ENCODE measurements at regions not wholly inside any gene's neighbourhood (a gene's known extent, or its start where the extent isn't known, plus 50 kb on each side); places are given as distances from the start of the nearest gene placed in this dataset.

GRCh38 chr4:3845094-3845743, 79.0 kb downstream of the ADRA2C start:
- Histone ChIP-seq H3K36me3 (no peaks in the 10 kb centered on the region), H3K27me3 (no peaks in the 10 kb centered on the region), H3K27ac (no peak overlapping the region), H3K9me3 (no peaks in the 10 kb centered on the region), H3K4me3 (replicated peaks in 1 of 3) (no peak overlapping the region), H3K4me1 (no peaks in the 10 kb centered on the region)
- no peak for DNase-seq
- 51 to 55% methylated on average over 8 of the region's 8 CpGs for WGBS, 2 donors
- intact Hi-C loops (cut with DNase I): no loop called here
- TF ChIP-seq CTCF (IDR thresholded peaks at IDR 0.05) (no peak), POLR2A (IDR thresholded peaks at IDR 0.05) (no peak)

GRCh38 chr4:3845744-3846429, 79.7 kb downstream of the ADRA2C start:
- Histone ChIP-seq H3K4me1 (no peaks in the 10 kb centered on the region), H3K36me3 (no peaks in the 10 kb centered on the region), H3K27ac (no peak overlapping the region), H3K9me3 (no peaks in the 10 kb centered on the region), H3K27me3 (no peaks in the 10 kb centered on the region), H3K4me3 (replicated peaks in 1 of 3) (no peak overlapping the region)
- no peak for TF ChIP-seq POLR2A (IDR thresholded peaks at IDR 0.05)
- TF ChIP-seq CTCF (IDR thresholded peaks at IDR 0.05): no peak
- no peak for DNase-seq
- intact Hi-C loops (cut with DNase I): no loop called here
- WGBS, 2 donors: 81 to 88% methylated on average over 9 of the region's 9 CpGs

- intact Hi-C loops (cut with DNase I): no loop called here
- Histone ChIP-seq H3K27me3 (no peaks in the 10 kb centered on the region), H3K9me3 (no peaks in the 10 kb centered on the region), H3K4me1 (no peaks in the 10 kb centered on the region), H3K4me3 (replicated peaks in 1 of 3) (no peak overlapping the region), H3K36me3 (no peaks in the 10 kb centered on the region), H3K27ac (no peak overlapping the region)
- WGBS, 2 donors: 84 to 85% methylated on average over 7 to 11 of the region's 11 CpGs
- no peak for DNase-seq
- TF ChIP-seq POLR2A (IDR thresholded peaks at IDR 0.05): no peak
- no peak for TF ChIP-seq CTCF (IDR thresholded peaks at IDR 0.05)
These were observed 81.2 kb downstream of the ADRA2C start for GRCh38 chr4:3847211-3847940.

GRCh38 chr4:3848323-3848722, 82.1 kb downstream of the ADRA2C start:
- intact Hi-C loops (cut with DNase I): no loop called here
- H3K36me3 ChIP-seq: no peaks in the 10 kb centered on the region
- no peaks in the 10 kb centered on the region for H3K9me3 ChIP-seq
- H3K27ac ChIP-seq: no peak overlapping the region
- DNase-seq: no peak
- no peaks in the 10 kb centered on the region for H3K27me3 ChIP-seq
- WGBS, 2 donors: 88% methylated on average over 4 of the region's 5 CpGs; no CpG with 5 or more reads in 1 of the 2 donors
- TF ChIP-seq CTCF (IDR thresholded peaks at IDR 0.05) (no peak), POLR2A (IDR thresholded peaks at IDR 0.05) (no peak)
- no peaks in the 10 kb centered on the region for H3K4me1 ChIP-seq
- H3K4me3 ChIP-seq (replicated peaks in 1 of 3): no peak overlapping the region

GRCh38 chr4:3849140-3849539, 83.0 kb downstream of the ADRA2C start:
- H3K27me3 ChIP-seq: no peaks in the 10 kb centered on the region
- DNase-seq: no peak
- intact Hi-C loops (cut with DNase I): no loop called here
- H3K27ac ChIP-seq: no peak overlapping the region
- H3K4me1 ChIP-seq: no peaks in the 10 kb centered on the region
- H3K9me3 ChIP-seq: no peaks in the 10 kb centered on the region
- H3K4me3 ChIP-seq (replicated peaks in 1 of 3): no peak overlapping the region
- H3K36me3 ChIP-seq: no peaks in the 10 kb centered on the region
- TF ChIP-seq POLR2A (IDR thresholded peaks at IDR 0.05): no peak
- no peak for TF ChIP-seq CTCF (IDR thresholded peaks at IDR 0.05)

Data from thyroid gland (tissue), 4 donors.